Myocyte (in vitro differentiated cells): ENCODE measurements at regions not wholly inside any gene's neighbourhood (a gene's known extent, or its start where the extent isn't known, plus 50 kb on each side); places are given as distances from the start of the nearest gene placed in this dataset.
A peak's percentile ranks its signal among the peaks of the same experiment; 100 is the strongest.
"Not testable (repeated sequence)": the region's sequence is repeated elsewhere in the genome, so short reads cannot be mapped to it uniquely, and the experiment has no call there.

ENCODE experiments used
- DNase-seq: peaks from one replicate; pipeline ENCODE4 v3.0.0-alpha.2; 2012; ENCODE audit warnings: low read depth

DNA sequence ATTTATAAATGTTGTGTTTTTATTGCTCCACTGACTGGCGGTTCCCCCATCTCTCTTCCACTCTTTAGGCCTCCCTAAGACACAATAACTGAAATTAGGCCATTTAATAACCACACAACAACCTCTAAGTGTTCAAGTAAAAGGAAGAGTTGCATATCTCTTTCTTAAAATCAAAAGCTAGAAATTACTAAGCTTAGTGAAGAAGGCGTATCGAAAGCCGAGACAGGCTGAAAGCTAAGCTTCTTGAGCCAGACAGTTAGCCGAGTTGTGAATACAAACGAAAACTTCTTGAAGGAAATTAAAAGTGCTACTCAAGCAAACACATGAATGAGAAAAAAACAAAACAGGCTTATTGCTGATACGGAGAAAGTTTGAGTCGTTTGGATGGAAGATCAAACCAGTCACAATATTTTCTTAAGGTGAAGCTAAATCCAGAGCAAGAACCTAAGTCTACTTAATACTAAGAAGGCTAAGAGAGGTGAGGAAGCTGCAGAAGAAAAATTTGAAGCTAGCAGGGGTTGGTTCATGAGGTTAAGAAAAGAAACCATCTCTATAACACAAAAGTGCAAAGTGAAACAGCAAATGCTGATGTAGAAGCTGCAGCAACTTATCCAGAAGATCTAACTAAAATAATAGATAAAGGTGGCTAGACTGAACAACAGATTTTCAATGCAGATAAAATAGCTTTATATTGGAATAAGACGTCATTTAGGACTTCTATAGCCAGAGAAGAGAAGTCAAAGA is 194.0 kb upstream of the TTC29 start:
- no peak for DNase-seq

DNA sequence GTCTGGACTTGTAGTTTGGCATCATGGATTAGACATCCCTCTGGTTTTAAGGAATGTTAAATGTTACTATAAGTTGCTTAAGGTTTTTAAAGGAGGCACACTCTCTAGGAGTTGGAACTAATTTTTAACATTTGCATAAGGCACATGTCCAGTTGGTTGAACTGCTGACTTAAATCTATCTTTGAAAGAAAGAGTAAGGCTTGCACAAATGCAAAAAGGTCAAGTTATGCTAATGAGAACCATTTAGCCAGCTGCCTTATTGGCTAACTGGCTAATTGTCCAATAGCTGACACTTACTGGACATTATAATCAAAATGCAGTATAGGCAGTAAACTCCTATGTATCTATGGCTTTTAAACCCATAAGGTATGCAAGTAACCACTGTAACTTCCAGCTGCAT is 206.1 kb upstream of the TTC29 start:
- no peak for DNase-seq

DNA sequence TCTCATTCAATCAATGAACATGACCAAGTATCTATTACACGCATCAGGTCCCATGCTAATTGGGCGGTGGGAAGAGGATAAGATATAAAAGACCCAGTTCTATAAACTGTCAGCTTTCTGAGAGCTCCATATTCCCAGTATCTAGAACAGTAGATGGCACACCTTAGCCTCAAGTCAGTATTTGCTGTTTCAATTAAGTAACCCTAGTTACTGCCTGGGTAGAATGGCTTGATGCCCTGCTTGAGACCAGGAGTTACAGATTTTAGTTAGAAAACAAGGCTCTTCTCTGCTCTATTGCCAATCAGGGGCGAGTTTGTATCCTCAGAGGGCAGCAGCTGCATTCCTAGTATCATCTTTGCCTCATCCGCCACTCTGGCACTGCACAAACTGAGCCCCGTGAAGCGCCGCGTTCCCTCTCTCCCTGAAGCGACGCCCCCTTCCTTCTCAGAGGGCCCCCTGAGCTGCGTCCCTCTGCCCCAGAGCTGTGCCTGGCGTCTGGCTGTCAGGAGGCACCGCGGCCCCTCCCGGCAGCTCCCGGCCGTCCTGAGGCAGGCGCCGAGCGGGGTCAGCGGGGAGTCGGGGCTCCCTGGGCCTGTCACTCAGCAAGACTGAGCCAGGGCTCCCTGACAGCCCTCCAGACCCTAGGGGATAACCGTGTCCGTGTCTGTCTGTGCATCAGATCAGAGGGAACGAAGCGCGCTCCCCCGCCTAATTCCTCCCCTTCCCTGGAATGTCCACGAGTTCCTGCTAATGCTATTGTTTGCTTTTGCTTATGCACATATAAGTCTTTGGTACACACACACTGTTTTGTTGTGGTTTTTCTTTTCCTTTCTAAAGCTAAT is 212.4 kb upstream of the TTC29 start:
- peak; percentile 56 for DNase-seq

DNA sequence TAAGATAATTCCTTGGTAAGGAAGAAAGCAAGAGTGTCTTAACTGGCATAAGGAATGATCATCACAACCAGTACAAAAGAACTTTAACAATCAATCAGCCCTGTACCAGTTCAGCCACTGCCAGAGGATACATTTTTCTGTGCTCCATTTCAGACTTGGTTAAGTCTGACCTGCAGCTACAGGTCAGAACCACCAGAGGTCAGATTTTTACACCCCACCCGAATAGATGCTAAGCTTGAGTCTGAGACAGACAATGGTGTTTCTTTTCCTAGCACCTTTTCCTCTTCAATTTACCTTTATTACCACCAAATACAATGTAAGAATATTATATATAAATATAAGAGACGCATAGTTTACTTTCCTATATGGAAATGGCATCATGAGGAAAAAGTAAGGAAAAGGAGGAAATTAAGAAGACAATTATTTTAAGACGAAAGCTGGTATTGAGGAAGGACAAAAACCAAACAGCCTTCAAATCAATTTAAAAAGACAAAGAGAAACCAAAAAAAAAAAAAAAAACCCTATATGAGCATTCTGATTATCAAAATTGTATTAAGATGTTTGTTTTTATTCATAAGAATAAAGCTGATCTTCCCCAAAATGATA is 215.3 kb upstream of the TTC29 start:
- DNase-seq: peak; percentile 68

DNA sequence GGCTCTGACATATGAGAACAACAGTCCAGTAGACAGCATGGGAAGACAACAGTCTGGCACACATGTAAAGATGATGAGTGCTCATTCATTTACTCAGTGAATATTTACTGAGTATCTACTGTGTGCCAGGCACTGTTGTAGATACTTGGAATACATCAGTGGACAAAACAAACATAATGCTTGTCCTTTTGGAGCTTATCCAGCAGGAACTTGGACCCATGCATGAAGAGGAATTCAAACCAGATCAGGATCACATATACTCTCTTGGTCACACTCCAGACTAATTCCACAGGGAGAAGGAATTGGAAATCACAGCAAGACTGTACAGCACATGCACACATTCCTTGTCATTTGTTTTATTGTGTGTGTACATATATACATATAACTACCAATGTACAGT is 217.6 kb upstream of the TTC29 start:
- no peak for DNase-seq

DNA sequence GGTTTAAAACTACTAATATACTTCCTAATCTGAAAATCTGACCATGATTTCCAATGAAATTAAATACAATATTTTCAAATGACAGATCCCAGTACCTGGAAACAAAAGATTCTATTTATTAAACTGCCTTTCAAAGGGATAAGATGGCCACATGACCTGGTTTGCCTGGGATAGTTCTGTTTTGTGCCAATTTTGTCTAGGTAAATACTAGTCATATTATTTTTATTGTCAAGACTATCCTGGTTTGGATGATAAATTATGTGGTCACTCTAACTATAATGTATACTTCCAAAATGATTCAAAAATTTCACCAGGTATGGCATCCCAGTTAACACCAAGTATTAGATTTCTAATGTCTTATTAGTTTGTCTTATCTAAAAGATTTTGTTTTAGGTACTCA is 222.5 kb upstream of the TTC29 start:
- DNase-seq: not testable (repeated sequence)

DNA sequence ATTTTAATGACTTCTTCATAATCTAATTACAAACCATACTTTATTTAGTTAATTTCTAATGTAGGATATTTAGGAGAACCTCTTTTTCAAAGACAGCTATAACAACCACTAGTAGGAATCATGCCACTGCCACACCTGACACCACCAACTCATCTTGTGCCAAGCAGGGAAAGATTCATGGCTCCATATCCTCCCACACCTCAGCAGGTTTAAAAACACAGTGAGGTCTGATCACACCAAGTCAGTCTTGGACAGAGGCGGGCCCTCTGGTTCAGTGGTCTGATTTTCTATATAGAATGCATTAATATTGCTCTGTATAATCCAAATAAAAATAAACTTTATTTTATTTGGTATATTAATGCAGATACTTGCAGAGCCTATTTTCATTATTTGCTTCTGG is 227.7 kb upstream of the TTC29 start:
- DNase-seq: no peak

DNA sequence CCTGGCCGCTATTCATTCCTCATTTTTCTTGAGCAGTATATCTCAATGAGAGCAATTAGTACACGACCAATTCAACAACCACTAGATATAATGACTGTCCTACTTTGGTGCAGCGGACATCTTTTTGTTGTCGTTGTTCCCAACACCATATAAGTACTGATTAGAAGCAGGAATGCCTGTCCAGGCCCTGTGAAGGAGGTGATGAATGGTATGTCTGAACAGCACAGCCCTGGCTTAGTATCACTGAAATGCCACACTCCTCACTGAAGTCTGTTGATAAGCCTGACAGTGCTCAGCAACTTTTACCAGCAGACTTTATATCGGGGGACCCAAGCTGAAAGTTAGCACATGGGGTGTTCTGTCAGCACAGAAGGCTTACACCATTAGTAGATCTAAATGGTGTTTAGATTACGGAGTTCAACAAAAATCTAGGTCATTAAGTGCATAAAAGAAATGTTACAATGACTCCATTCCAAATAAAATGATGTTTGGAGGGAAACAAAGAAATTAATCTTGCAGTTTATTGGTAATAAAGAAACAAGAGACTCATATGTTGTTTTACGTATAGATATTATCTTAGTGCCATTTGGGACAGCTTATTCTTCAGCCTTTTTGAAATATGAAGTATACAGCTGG is 228.3 kb upstream of the TTC29 start:
- DNase-seq: no peak

DNA sequence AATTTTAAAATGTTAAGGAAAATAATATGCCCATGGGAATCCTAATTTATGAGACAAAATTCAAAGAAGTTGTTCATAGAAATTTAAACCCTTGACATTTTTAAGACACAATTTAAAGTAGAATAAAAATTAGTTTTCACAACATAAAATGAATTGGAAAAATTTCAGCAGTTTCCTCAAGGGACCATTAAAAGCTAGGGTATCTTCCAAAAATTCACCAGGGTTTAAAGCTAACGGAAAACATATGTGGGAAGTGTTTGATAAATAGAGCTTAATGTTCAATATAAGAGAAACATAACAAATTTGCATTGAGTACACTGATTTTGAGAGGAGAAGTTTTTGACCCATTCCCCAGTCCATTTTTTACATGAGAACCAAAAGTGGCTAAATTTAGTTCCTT is 228.9 kb upstream of the TTC29 start:
- DNase-seq: peak; percentile 44

DNA sequence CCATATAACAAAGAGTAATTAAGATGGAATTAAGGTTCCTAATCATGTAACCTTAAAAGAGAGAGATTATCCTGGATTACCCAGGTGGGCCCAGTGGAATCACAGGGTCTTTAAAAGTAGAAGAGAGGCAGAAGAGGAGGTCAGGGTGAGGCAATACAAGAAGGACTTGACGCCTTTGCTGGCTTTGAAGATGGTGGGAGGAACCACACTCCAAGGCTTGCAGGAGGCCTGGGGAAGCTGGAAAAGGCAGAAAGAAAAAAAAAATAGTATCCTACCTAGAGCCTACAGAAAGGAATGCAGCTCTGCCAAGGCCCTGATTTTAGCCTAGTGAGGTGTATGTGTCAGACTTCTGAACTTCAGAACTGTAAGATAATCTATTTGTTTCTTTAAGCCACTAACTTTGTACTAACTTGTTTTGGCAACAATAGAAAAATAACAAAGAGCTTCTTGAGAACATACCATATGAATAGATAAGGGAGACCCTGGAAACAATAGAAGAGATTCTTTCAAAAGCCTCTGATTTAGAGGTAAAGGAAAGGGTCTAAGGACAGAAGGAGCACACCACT is 229.9 kb upstream of the TTC29 start:
- DNase-seq: no peak

DNA sequence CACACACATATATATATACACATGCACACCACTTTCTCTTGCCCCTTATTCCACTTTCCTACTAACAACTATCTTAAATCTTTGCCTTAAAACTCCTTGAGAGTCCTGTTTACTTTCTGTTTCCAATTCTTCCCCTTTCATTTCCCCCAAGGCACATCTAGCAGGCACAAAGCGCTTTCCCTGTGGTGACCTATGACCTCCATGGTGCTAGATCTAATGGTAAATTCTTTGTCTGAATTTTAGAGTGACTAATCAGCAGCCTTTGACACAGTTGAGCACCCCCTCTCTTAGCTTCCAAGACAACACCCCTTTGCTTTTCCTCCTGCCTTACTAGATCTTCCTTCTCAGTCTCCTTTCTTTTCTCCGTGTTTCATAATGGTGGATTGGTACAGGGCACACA is 236.4 kb upstream of the TTC29 start:
- no peak for DNase-seq

DNA sequence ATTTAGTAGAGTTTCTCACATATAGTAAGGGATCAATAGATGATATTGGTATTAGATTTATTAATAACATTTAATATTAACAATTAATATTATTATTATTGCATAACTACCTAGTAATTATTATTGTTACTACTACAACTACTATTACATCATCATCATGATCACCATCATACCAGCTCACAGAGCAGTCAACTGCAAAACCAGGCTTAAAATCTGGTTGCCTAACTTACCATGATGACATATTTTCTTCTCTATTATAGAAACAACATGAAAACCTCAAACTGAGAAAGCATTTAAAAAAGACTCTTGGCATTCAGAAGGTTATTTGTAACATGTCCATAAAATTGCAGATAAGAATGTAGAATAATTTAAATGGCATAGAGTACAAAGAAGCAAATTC is 247.0 kb upstream of the TTC29 start:
- DNase-seq: no peak

DNA sequence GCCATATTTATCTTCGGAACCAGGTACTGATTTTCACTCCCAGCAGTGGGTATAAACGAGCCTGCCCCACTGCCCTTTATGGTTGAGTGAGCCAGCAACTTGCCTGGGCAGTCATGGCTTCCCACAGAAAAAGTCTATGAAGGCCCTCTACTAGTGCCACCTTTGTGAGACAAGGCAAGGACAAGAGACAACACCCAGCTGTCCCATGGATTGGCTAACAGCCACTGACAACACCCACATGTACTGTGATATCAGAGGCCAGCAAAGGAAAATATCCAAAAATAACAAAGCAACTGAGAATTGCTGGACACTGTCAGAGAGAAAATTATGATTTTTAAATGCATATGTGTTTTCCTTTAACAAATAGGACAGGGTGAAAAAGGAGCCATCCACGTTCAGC is 248.4 kb upstream of the TTC29 start:
- peak; percentile 63 for DNase-seq

DNA sequence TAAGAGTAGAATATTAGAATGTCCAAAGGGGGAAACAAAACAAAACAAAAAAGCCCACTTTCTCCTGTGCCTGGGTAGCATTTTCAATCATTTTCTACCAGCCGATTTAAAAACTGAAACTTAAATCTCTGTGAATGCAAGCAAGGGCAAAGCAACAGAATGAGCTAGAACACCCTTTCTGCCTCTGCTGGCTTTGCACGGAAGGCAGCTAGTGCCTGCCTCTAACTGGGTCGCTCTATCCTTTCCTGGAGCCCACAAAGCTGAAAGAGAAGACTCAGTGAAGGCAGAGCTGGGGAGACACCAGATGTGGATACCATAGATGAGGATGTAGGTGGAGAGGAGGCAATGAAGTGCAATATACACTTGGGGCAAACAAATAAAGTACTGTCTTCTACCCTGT is 248.9 kb upstream of the TTC29 start:
- DNase-seq: peak; percentile 22

DNA sequence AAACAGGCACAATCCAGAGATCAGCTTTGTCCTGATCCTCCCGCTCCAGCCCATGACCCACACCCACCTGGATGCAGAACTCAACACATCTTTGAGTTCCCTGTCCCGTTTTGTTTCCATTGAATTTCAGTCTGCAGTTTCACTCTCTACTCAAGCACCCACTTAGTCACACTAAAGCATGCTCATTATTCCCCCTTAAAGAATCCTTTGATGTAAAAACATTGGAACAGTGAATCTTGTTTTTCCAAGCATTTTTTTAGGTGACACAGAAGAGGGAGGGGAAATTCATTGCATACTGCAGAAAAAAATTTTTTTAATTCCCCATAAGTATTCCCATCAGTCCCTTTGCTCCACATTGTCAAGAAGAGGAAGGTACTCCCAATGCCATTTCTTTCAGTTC is 249.7 kb upstream of the TTC29 start:
- DNase-seq: no peak

DNA sequence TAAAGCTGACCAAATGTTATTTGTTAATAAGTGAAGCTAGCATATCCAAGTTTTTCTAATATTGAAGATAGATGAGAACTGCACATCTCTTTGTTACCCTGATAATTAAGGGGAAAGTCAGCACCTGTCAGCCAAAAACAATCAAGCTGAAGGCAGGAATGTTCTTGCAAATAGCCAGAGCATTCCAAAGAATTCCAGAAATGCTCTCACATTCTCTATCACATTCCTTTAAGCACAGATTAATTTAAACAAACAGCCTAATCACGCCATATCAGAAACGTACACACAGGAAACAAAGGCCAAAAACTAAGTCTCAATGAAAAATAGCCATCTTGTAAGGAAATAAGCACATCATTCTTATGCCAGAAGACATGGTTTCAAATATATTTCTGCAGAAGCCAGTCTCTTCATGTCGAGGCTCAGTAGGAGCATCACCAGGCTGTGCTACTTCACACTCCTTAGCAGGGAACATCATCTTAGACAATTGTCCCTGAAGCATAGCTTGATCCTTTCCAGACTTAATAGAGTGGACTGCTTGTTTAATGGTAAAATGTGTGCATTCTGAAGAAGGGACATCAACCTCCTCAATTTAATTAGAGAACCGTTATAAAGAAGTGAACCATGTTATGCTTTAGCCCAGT is 252.9 kb upstream of the TTC29 start:
- DNase-seq: no peak

DNA sequence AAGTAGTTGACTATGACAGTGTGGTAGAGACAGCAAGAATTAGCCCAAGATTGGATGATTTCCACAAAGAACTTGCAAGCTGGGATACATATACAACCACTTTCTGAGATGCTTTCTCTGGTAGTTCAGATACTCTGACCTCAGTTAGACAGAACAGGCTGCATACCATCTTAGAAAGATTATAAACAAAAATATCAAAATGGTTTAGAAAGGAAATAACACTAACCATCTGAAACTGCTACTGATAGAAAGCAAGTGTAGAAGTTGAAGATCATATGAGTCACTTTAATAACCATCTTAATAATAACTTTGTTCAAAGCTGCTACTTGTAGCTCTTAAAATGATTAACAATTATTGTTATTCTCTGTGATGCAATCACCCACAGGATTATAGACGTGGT is 255.4 kb upstream of the TTC29 start:
- no peak for DNase-seq

DNA sequence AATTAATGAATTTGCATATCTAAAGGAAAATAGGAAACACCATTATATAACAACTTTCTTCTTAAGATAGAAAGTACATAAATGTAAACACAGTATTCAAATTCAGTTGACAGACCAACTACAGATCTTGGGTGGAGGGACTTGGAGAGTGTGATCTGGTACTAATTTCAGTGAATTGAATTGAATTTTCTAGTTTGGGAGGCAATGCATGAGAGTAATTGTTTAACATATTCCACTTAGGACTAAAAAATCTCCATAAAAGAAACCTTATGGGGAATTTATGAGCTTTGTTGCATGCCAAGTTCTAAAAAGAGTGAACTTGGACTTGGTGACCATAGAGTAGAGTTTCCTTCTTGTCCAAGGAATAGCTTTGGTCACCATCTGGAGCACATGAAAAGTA is 261.1 kb upstream of the TTC29 start:
- DNase-seq: no peak

DNA sequence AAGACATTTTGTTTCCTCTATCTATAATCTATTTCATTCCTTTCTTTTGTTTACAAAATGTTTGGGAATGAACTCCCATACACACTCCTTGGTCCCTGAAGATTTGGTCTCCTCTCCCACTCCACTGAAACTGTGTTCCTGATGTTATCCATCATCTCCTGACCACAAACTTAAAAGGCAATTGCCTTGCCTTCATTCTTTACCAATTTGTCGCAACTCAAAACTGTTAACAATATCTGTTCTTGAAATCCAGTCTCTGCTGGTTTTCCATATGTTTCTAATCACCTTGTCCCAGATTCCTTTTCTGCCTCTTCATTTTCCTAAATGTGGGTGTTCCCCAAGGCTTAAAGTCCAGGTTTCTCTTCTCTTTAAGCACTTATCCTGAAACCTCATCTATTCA is 262.2 kb upstream of the TTC29 start:
- no peak for DNase-seq

DNA sequence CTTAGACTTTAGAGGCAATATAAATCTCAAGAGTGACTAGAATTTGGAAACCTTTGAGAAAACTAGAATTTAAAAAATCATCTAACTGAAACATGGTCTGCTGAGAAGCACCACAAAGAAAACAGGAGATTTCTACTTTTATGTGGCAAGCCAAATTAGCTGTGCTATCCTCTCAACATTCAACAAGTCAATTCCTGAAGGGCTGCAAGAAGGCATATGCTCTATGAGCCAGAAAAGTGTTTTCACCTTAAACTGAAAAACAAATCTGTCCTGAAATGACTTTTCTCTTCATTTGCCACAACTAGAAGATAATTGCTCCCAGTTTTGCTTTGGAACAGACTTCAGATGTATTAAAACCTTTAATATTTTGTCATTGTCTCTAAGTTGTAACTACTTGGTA is 263.2 kb upstream of the EDNRA start:
- no peak for DNase-seq

DNA sequence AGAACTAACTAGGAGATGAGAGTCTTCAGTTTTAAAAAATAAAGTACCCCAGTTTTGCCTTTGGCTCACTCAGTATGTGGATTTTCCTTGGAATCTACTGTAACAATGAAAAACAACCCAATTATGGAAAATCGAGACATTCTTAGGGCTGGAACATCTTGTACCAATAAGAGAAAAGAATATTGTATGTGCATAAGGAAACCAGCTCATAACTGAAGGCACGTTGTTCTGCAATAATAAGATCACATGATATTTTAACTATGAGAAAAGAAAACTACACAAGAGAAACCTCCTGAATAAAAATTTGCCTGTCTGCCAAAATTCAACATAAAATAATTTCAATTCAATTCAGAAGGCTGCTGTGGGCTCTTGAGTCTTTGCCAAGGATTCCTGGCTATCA is 261.8 kb upstream of the EDNRA start:
- DNase-seq: no peak
